Prostate gland (tissue), 2 donors: ENCODE measurements at regions not wholly inside any gene's neighbourhood (a gene's known extent, or its start where the extent isn't known, plus 50 kb on each side); places are given as distances from the start of the nearest gene placed in this dataset.

Experiments used
- DNase-seq: peaks from one replicate; pipeline ENCODE4 v3.0.0-alpha.2; 2019; ENCODE audit warnings: low spot score
- H3K27ac ChIP-seq, 2 donors: fragments of 200-600 bp; sonication (generic); 2 replicates each; pipeline ENCODE4 v1.5.1; 2017 to 2019
- H3K27me3 ChIP-seq: fragments of 200-600 bp; sonication (generic); replicated peaks from 2 replicates; pipeline ENCODE4 v1.5.1; 2019; ENCODE audit not compliant: insufficient read depth
- H3K36me3 ChIP-seq, 2 donors: fragments of 200-600 bp; sonication (generic); 1 replicate in 1 of 2; 2 replicates in 1 of 2; pipeline versions ENCODE4 v1.5.1 to v1.8.1; 2017 to 2019
- H3K4me1 ChIP-seq: fragments of 200-600 bp; sonication (generic); replicated peaks from 2 replicates; pipeline ENCODE4 v1.5.1; 2019
- H3K4me3 ChIP-seq, 2 donors: fragments of 200-600 bp; sonication (generic); 2 replicates each; pipeline ENCODE4 v1.5.1; 2017 to 2019
- H3K9me3 ChIP-seq: fragments of 200-600 bp; sonication (generic); 2 replicates; pipeline ENCODE4 v1.5.1; 2017
- CTCF ChIP-seq, 4 experiments: fragments of 200-600 bp in 2 of 4; fragments of 450-650 bp in 2 of 4; sonication (generic) in 2 of 4; IDR thresholded peaks; 1 replicate in 3 of 4; 2 replicates in 1 of 4; pipeline ENCODE4 v1.5.1; 2016 to 2019; ENCODE audit warnings: antibody characterized with exemption in 4 of 4, mild to moderate bottlenecking in 2 of 4, moderate library complexity in 2 of 4
- POLR2A ChIP-seq: fragments of 450-650 bp; IDR thresholded peaks from one replicate; pipeline ENCODE4 v1.6.1; 2016; ENCODE audit warnings: antibody characterized with exemption, mild to moderate bottlenecking
- POLR2AphosphoS5 ChIP-seq: sonication (generic); formaldehyde crosslinking; IDR thresholded peaks from one replicate; pipeline ENCODE4 v1.6.1; 2017; ENCODE audit warnings: antibody characterized with exemption
- WGBS: methylation state at CpG from one replicate; pipeline ENCODE4 v1.1.5; 2018; 5-methylcytosine and 5-hydroxymethylcytosine counted together
- intact Hi-C: fragments of 100-400 bp; cut with DNase I; formaldehyde crosslinking; loops from one replicate; pipeline ENCODE4 v1.14.2; 2022

- WGBS: 94% methylated on average over 2 of the region's 2 CpGs
- H3K4me1 ChIP-seq: no peaks in the 10 kb centered on the region
- no peak for TF ChIP-seq POLR2AphosphoS5
- no peak for TF ChIP-seq CTCF (IDR thresholded peaks at IDR 0.05)
- no peak for TF ChIP-seq POLR2A
- H3K9me3 ChIP-seq: no peaks in the 10 kb centered on the region
- no peaks in the 10 kb centered on the region for H3K36me3 ChIP-seq
- H3K27me3 ChIP-seq: no peaks in the 10 kb centered on the region
- intact Hi-C loops: no loop called here
- no peak overlapping the region for H3K27ac ChIP-seq
- H3K4me3 ChIP-seq: no peak overlapping the region
- DNase-seq: no peak
Observed at GRCh38 chr9:26234865-26235264, 556.6 kb upstream of the TUSC1 start.

- intact Hi-C loops: no loop called here
- Histone ChIP-seq H3K27ac (no peak overlapping the region), H3K27me3 (no peaks in the 10 kb centered on the region), H3K36me3 (no peaks in the 10 kb centered on the region), H3K4me1 (no peaks in the 10 kb centered on the region), H3K4me3 (no peak overlapping the region), H3K9me3 (no peaks in the 10 kb centered on the region)
- 83% methylated on average over 4 of the region's 4 CpGs for WGBS
- no peak for DNase-seq
- TF ChIP-seq POLR2AphosphoS5 (no peak), CTCF (IDR thresholded peaks at IDR 0.05) (no peak), POLR2A (no peak)
Observed at GRCh38 chr9:26231391-26231790, 553.1 kb upstream of the TUSC1 start.

GRCh38 chr9:26229324-26230054, 551.2 kb upstream of the TUSC1 start:
- no peaks in the 10 kb centered on the region for H3K36me3 ChIP-seq
- H3K4me1 ChIP-seq: no peaks in the 10 kb centered on the region
- no peak overlapping the region for H3K27ac ChIP-seq
- no peak overlapping the region for H3K4me3 ChIP-seq
- intact Hi-C loops: no loop called here
- no peak for DNase-seq
- WGBS: 78% methylated on average over 6 of the region's 6 CpGs
- no peaks in the 10 kb centered on the region for H3K27me3 ChIP-seq
- TF ChIP-seq POLR2AphosphoS5: no peak
- TF ChIP-seq POLR2A: no peak
- no peak for TF ChIP-seq CTCF (IDR thresholded peaks at IDR 0.05)
- H3K9me3 ChIP-seq: no peaks in the 10 kb centered on the region

- intact Hi-C loops: no loop called here
- Histone ChIP-seq H3K4me3 (no peak overlapping the region), H3K27me3 (no peaks in the 10 kb centered on the region), H3K4me1 (no peaks in the 10 kb centered on the region), H3K36me3 (no peaks in the 10 kb centered on the region), H3K27ac (no peak overlapping the region), H3K9me3 (no peaks in the 10 kb centered on the region)
- 69% methylated on average over 2 of the region's 2 CpGs for WGBS
- no peak for DNase-seq
- TF ChIP-seq CTCF (IDR thresholded peaks at IDR 0.05) (no peak), POLR2AphosphoS5 (no peak), POLR2A (no peak)
Observed at GRCh38 chr9:26228273-26228672, 550.0 kb upstream of the TUSC1 start.

GRCh38 chr9:26221290-26221689, 543.0 kb upstream of the TUSC1 start:
- intact Hi-C loops: no loop called here
- no peak overlapping the region for H3K4me3 ChIP-seq
- H3K36me3 ChIP-seq: no peaks in the 10 kb centered on the region

More at GRCh38 chr9:26221290-26221689, 543.0 kb upstream of the TUSC1 start:
- Histone ChIP-seq H3K27me3 (no peaks in the 10 kb centered on the region), H3K4me1 (no peaks in the 10 kb centered on the region), H3K27ac (no peak overlapping the region), H3K9me3 (no peaks in the 10 kb centered on the region)
- no peak for TF ChIP-seq CTCF (IDR thresholded peaks at IDR 0.05)
- TF ChIP-seq POLR2A: no peak
- no peak for TF ChIP-seq POLR2AphosphoS5
- DNase-seq: no peak
